GM18505 (cell line): ENCODE measurements at regions not wholly inside any gene's neighbourhood (a gene's known extent, or its start where the extent isn't known, plus 50 kb on each side); places are given as distances from the start of the nearest gene placed in this dataset.

Experiments
- ATAC-seq: cut with Tn5 transposase; IDR thresholded peaks from one replicate; pipeline ENCODE4 v1.9.1; 2021; ENCODE audit not compliant: unreplicated experiment
- POLR2A ChIP-seq: IDR thresholded peaks from 4 replicates; pipeline ENCODE4 v1.6.1; 2011; ENCODE audit warnings: borderline replicate concordance; ENCODE audit not compliant: insufficient read depth, insufficient read length; ENCODE audit errors: extremely low read depth

GRCh38 chr12:34338751-34339150, 316.5 kb downstream of the ALG10 start:
- no peak for TF ChIP-seq POLR2A
- ATAC-seq: no peak

GRCh38 chr12:34339922-34340321, 317.6 kb downstream of the ALG10 start:
- no peak for TF ChIP-seq POLR2A

DNA sequence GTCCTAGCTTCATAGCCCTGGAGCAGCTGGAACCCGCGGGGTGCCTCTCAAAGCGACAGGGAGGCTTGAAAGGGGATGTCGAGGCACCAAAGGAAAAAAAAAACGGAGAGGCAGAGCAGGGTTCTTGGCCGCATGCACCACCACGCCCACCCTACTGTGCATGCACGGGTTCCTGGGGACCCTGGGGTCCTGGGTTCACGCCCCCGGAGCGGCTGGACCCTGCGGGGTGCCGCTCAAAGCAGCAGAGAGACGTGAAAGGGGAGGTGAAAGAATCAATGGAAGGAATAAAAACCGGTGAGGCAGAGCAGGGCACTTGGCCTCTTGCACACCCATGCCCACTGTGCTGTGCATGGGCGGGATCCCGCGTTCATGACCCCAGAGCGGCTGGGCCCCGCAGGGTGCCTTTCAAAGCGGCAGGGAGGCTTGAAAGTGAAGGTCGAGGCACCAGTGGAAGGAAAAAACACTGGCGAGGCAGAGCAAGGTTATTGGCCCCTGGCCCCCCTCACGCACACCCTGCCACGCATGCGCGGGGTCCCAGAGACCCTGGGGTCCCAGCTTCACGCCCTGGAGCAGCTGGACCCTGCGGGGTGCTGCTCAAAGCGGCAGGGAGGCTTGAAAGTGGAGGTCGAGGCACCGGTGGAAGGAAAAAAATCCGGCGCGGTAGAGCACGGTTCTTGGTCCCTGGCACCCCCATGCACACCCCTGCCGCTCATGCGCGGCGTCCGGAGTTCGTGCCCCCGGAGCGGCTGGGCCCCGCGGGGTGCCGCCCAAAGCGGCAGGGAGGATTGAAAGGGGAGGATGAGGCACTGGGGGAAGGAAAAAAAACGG, 318.5 kb downstream of the ALG10 start:
- no peak for ATAC-seq
- no peak for TF ChIP-seq POLR2A

More at GRCh38 chr12:34339922-34340321, 317.6 kb downstream of the ALG10 start:
- no peak for ATAC-seq

GRCh38 chr12:34341362-34341733, 319.1 kb downstream of the ALG10 start:
- no peak for ATAC-seq
- no peak for TF ChIP-seq POLR2A

DNA sequence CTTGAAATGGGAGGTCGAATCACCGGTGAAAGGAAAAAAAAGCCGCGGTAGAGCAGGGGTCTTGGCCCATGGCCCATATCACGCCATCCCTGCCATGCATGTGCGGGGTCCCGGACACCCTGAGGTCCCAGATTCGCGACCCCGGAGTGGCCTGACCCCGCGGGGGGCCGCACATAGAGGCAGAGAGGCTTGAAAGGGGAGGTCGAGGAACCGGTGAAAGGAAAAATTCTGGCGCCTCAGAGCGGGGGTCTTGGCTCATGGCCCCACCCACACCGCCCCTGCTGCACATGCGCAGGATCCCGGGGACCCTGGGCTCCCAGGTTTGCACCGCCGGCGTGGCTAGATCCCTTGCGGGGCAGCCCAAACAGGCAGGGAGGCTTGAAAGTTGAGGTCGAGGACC, 319.8 kb downstream of the ALG10 start:
- no peak for ATAC-seq
- TF ChIP-seq POLR2A: no peak

GRCh38 chr12:34343345-34343744, 321.0 kb downstream of the ALG10 start:
- no peak for ATAC-seq
- TF ChIP-seq POLR2A: no peak

DNA sequence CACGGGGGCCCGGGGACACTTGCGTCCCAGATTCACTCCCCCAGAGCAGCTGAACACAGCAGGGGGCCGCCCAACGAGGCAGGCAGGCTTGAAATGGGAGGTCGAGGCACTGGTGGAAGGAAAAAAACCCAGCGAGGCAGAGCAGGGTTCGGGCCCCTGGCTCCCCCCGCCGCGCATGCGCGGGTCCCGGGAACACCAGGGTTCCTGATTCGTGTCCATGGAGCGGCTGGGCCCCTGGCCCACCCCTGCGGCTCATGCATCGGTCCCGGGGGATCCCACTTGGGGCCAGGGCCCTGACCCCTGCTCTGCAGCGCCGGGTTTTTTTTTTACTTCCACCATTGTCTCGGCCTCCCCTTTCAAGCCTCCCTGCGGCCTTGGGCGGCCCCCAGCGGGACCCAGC, 321.5 kb downstream of the ALG10 start:
- no peak for ATAC-seq

GRCh38 chr12:34344851-34345522, 322.7 kb downstream of the ALG10 start:
- ATAC-seq: no peak
- TF ChIP-seq POLR2A: no peak

More for the DNA sequence above, 321.5 kb downstream of the ALG10 start:
- no peak for TF ChIP-seq POLR2A

DNA sequence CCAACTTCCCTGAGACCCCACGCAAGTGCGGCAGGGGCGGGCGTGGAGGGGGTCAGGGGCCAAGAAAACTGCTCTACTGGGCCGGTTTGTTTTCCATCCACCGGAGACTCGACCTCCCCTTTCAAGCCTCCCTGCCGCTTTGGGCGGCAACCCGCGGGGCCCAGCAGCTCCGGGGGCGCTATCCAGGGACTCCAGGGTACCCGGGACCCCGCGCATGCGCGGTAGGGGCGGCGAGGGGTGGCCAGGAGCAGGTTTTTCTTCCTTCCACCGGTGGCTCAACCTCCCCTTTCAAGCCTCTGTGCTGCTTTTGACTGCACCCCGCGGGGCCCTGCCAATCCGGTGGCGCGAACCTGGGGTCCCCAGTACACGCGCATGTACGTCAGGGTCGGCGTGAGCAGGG, 323.5 kb downstream of the ALG10 start:
- TF ChIP-seq POLR2A: no peak
- no peak for ATAC-seq

DNA sequence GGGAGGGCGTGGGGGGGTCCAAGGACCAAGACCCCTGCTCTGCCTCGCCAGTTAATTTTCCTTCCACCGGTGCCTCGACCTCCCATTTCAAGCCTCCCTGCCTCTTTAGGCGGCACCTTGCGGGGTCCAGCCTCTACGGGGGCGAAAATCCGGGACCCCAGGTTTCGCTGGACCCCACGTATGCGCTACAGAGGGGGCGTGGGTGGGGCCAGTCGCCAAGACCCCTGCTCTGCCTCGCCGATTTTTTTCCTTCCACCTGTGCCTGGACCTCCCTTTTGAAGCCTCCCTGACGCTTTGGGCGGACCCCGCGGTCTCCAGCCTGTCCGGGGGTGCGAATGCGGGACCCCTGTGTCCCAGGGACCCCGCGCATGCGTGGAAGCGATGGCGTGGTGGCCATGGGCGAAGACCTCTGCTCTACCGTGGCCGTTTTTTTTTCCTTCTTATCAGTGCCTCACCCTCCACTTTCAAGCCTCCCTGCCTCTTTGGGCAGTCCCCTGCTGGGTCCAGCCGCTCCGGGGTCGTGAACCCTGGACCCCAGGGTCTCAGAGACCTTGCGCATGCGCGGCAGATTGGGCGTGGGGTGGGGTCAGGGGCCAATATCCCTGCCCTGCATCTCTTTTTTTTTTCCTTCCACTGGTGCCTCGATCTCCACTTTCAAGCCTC, 324.2 kb downstream of the ALG10 start:
- ATAC-seq: no peak
- TF ChIP-seq POLR2A: no peak

GRCh38 chr12:34347367-34347766, 325.1 kb downstream of the ALG10 start:
- TF ChIP-seq POLR2A: no peak
- ATAC-seq: no peak

GRCh38 chr12:34348064-34348463, 325.8 kb downstream of the ALG10 start:
- no peak for ATAC-seq
- no peak for TF ChIP-seq POLR2A

DNA sequence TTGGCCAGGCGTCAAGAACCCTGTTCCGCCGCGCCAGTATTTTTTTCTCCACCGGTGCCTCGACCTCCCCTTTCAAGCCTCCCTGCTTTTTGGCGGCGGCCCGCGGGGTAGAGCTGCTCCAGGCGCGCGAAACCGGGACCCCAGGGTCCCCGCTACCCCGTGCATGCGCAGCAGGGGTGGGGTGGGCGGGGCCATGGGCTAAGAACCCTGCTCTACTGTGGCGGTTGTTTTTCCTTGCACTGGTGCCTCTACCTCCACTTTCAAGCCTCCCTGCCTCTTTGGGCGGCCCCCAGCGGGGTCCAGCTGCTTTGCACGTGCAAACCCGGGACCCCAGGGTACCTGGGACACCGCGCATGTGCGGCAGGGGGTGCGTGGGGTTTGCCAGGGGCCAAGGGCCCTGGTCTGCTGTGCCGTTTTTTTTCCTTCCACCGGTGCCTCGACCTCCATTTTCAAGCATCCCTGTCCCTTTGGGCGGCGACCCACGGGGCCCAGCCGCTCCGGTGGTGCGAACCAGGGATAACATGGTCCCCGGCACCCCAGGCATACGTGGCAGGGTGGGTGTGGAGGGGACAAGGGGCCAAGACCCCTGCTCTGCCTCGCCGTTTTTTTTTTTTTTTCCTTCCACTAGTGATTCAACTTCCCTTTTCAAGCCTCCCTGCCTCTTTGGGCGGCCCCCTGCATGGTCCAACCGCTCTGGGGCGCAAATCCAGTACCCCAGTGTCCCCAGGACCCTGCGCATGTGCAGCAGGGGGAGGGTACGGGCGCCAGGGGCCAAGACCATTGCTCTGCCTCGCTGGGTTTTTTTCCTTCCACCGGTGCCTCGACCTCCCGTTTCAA, 326.8 kb downstream of the ALG10 start:
- no peak for TF ChIP-seq POLR2A
- no peak for ATAC-seq

GRCh38 chr12:34349673-34349961, 327.3 kb downstream of the ALG10 start:
- no peak for ATAC-seq
- TF ChIP-seq POLR2A: no peak
